B cell (primary cell): ENCODE measurements at regions not wholly inside any gene's neighbourhood (a gene's known extent, or its start where the extent isn't known, plus 50 kb on each side); places are given as distances from the start of the nearest gene placed in this dataset.

Experiments
- EZH2 ChIP-seq: IDR thresholded peaks from 2 replicates; pipeline ENCODE4 v1.6.1; 2012; ENCODE audit warnings: borderline replicate concordance, low read depth, mild to moderate bottlenecking, moderate library complexity, low read length; ENCODE audit not compliant: insufficient read depth, poor library complexity, severe bottlenecking
- TF ChIP-seq, protein P1 (sequence below): fragments of 200-600 bp; IDR thresholded peaks from one replicate; pipeline ENCODE4 v1.8.0; 2022; ENCODE audit warnings: antibody characterized with exemption, mild to moderate bottlenecking

DNA sequence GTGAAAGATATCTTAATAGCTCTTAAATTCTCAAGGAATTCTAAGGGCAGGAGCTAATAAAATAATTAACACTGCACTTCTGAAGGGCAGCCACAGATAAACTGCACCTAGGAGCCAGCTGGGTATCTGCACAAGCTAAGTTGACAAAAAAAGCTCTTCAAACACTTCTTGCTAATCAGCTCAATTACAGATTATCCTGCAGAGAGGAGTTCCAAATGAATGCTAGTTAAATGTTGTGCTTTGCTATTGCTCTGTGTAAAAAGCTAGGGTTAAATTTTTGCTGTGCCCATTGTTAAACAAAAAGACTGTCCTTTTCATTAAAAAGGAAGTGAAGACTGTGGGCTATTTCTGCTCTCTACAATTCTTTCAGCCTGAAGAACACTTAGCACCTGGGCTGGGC is 158.5 kb upstream of the SHISA6 start:
- TF ChIP-seq, protein P1, sequence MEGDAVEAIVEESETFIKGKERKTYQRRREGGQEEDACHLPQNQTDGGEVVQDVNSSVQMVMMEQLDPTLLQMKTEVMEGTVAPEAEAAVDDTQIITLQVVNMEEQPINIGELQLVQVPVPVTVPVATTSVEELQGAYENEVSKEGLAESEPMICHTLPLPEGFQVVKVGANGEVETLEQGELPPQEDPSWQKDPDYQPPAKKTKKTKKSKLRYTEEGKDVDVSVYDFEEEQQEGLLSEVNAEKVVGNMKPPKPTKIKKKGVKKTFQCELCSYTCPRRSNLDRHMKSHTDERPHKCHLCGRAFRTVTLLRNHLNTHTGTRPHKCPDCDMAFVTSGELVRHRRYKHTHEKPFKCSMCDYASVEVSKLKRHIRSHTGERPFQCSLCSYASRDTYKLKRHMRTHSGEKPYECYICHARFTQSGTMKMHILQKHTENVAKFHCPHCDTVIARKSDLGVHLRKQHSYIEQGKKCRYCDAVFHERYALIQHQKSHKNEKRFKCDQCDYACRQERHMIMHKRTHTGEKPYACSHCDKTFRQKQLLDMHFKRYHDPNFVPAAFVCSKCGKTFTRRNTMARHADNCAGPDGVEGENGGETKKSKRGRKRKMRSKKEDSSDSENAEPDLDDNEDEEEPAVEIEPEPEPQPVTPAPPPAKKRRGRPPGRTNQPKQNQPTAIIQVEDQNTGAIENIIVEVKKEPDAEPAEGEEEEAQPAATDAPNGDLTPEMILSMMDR = no peak
- TF ChIP-seq EZH2 = no peak
